Esophagus mucosa (tissue), 1 donor: ENCODE measurements at regions not wholly inside any gene's neighbourhood (a gene's known extent, or its start where the extent isn't known, plus 50 kb on each side); places are given as distances from the start of the nearest gene placed in this dataset.

Experiments used
- ATAC-seq: fragments of 200-7000 bp; cut with Tn5 transposase; one replicate; pipeline ENCODE4 v1.9.1; 2020
- donor health status: DM: yes; HTN: yes; CAD: no.

DNA sequence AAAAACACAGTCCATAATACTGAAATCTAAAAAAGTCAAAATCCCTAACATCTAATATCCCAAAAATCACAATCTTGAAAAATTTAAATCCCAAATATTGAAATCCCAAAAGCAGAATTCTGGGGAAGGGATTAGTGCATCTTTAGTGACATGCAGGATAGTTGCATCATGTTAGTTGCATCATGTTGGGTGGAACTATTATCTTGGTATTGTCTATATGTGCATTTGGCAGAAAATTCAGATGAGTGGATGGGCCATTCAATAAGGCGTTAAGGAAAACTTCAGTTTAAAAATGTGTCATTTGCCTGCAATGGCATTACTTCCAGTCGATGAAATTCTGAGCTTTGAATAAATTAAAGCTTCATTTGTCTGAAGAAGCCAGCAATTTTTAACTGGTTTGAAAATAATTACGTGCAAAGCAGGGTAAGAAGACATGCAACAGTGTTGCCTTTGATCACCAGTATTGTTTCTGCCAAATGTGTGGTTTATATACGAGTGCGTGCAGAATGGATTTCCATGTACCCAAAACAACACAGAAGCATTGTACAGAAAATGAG, 221.4 kb upstream of the NFE2L3 start:
- ATAC-seq, result no peak

DNA sequence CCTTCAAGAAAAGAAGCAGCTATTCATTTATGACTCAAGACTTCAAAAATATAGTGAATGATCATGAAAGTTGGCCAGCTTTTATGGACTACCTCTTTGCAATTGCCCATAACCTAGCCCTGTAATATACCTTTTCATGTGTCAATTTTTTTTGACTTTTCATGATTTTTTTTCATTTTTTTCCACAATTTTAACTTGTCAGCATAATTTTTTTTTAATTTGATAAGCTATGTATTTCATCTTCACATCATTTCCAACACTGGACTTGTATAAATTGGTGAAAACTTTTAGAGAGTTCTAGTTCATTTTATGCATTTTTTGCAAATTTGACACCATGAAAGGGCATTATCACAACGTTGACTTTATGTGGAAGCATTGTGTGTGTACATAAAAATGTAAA, 220.8 kb upstream of the NFE2L3 start:
- no peak for ATAC-seq

GRCh38 chr7:25933921-25934320, 218.1 kb upstream of the NFE2L3 start:
- no peak for ATAC-seq

DNA sequence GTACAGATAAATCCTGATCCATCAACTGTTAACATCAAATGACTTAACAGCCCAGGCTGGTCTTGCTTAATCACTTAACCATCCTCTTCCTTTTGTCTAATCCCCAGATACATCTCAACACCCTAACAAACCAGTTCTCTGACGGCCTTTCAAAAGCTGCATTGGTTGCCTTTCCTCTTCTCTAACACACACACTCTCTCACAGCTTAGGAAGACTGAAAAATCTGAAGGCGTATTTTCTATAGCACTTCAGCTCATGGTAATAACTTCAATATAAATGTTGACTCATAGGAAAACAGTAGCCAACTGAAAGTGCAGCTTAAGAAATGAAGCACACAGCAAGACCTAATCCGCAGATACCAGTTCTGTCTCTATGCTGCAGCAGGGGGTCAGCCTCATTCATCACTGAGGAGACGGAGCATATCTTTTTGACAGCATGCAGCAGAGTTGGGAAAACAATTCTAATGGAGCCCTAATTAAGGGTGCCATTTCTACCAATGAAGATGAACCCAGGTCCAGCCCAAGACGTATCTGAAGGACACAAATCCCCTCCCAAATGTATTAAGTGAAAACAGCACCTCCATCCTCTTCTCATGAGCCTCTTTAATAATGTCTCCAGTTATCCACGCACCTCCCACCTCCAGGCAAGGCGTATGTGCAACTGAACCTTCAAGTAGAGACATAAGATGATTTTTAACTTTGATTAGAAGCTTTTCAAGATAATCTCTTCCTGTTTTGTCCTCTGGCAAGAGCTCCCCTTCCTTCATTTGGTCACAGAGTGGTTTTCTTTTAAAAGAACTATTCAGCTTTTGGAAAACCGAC, 211.7 kb upstream of the NFE2L3 start:
- ATAC-seq, result peak; percentile 95

- ATAC-seq, result no peak
These were observed 207.1 kb upstream of the NFE2L3 start for GRCh38 chr7:25944777-25945515.

DNA sequence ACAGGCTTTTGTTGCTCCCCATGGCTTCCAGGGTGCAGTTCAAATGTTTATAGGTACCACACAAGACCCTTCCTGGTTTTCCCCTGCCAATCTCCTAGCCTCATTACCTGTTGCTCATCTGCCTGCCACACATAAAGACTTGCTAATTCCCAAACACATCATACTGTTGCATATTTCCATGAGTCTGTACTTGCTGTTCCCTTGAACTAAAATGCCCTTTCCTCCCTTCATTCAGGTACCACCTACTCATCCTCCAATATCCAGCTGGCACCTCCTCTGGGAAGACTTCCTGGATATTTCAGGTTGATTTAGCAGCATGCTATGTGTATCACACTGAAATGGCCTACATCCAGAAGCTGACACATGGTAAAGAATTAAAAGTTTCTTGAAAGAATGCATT, 206.4 kb upstream of the NFE2L3 start:
- no peak for ATAC-seq

- no peak for ATAC-seq
These were observed 205.8 kb upstream of the NFE2L3 start for GRCh38 chr7:25946181-25946580.

DNA sequence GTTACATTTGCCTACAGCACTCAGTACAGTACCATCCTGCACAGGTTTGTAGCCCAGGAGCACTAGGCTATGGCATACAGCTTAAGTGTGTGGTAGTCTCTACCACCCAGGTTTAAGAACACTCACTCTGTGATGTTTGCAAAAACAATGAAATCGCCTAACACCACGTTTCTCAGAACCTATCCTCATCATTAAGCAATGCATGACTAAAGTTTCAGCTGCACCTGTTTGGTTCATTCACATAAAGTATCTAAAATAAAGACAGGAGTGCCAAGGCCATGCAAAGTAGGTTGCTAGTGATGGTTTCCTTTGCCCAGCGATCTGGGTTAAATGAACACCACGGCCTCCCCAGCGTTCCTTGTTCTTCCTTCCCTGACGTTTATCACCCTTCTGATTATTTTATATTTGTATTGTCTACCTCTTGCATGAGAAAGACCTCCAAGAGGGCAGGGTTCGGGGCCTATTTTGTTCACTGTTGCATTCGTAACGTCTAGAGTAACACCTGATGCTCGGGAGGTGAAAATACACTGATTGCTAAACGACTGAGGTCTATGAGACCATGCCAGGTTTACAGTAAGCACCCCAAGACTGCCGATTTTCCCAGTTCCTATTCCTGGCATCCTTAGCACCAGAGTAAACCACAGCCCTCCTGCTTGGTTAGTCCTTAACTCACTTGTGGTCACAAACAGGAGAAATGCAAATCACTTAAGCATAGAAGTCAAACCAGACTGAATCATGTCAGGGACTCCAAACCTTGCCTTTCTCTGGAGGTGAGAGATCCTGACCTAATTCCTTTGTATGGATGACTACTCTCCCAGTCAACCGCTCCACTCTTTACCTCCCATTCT, 204.1 kb upstream of the NFE2L3 start:
- no peak for ATAC-seq

- no peak for ATAC-seq
These were observed 202.1 kb upstream of the NFE2L3 start for GRCh38 chr7:25949736-25950487.

GRCh38 chr7:25950488-25951413, 201.2 kb upstream of the NFE2L3 start:
- peak; percentile 96 for ATAC-seq

GRCh38 chr7:25951414-25952260, 200.4 kb upstream of the NFE2L3 start:
- no peak for ATAC-seq

DNA sequence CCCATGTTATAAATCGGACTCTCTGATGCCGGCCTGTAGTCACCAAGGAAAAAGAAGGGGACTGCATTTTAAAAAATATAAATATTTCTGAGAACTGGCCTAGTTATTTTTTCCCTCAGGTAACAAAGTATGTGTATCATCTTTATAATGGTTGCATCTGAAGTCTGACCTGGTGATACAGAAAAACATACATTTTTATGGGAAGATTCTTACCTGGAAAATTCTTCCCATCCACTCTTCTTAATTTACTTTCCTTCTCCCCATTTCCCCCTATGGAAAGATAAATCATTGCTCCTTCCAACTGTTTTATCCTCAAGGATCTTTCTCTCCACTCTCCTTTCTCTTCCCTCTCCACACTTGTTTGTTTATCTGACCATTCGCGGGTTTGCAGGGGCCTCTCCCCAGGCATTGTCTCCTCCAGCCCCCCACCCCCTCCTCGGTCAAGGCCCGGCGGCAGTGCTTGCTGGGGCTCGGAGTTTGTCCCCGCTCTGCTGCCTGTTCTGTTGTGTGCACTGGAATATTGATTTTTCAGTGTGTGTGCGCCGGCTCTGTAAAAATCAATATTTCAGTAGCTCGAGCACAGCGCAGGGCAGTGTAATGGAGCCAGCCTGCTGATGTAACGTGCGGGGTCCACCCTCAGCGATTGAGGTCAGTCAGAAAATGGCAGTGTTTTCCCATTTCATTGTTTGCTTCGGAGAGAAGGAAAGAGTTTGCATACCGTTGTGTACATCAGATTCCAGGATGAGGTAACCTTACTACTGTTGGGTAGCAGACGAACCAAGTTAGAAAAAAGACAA, 199.5 kb upstream of the NFE2L3 start:
- no peak for ATAC-seq

- no peak for ATAC-seq
These were observed 198.1 kb upstream of the NFE2L3 start for GRCh38 chr7:25953859-25954258.

GRCh38 chr7:25954395-25954794, 197.6 kb upstream of the NFE2L3 start:
- no peak for ATAC-seq

DNA sequence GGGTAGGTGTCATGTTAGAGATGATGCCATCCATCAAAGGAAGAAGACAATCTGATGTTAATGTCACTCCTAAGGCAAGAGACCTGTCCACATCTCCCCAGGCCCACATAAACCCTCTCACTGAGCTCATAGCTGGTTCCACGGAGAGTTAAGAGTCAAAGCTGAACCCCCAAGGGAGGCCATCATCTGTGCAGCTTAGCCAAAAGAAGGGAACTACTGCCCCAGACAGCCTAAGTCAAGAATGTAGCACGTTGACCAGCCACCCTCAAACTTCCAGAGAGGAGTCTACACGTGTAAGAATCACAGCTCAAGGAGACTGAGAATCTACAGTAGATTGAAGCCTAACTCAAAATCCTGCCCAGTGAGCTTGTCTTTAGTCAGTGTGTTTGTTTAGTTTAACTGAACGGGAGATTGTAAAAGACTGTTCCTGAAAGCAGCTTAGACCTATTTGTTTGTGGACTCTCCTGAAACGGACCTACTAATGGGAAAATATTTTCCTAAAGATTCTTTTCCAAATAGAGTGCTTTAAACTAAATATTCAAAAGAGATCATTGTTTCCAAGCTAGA, 192.7 kb upstream of the NFE2L3 start:
- no peak for ATAC-seq

DNA sequence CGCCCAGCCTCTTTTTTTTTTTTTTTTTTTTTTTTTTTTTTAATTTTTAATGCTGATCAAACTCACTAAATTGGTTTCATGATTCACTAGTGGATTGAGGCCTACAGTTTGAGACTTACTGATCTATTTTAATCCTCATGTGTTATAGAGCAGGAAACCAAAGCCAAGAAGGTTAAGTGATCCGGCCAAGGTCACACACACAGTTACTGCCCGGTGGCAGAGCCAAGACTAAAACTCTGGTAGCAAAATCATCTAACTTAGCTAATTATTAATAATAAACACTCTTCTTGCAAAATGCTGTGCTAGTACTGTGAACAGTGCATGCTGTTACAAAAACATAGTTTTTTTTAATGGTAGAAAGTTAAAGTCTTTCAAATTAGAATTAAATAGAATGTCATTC, 188.3 kb upstream of the NFE2L3 start:
- no peak for ATAC-seq

- no peak for ATAC-seq
These were observed 187.5 kb upstream of the NFE2L3 start for GRCh38 chr7:25964483-25964991.

- ATAC-seq, result no peak
These were observed 186.4 kb upstream of the NFE2L3 start for GRCh38 chr7:25965405-25966123.
